Cardiac muscle cell (in vitro differentiated cells and primary cell): ENCODE measurements at regions not wholly inside any gene's neighbourhood (a gene's known extent, or its start where the extent isn't known, plus 50 kb on each side); places are given as distances from the start of the nearest gene placed in this dataset.

ENCODE experiments used
- DNase-seq, 2 donors: peaks; one replicate each; pipeline versions ENCODE4 v3.0.0 to v3.0.0-alpha.2; 2010 to 2017; ENCODE audit warnings: low read depth in 1 of 2, low spot score in 1 of 2
- H3K27ac ChIP-seq: fragments of 200-600 bp; sonication (generic); 2 replicates; pipeline ENCODE4 v1.5.1; 2016
- H3K27me3 ChIP-seq: fragments of 200-600 bp; sonication (generic); 2 replicates; pipeline ENCODE4 v1.6.0; 2016; ENCODE audit warnings: control low read depth
- H3K36me3 ChIP-seq: fragments of 200-600 bp; sonication (generic); 2 replicates; pipeline ENCODE4 v1.5.1; 2016; ENCODE audit warnings: control low read depth
- H3K4me1 ChIP-seq: fragments of 200-600 bp; sonication (generic); 2 replicates; pipeline ENCODE4 v1.8.1; 2017; ENCODE audit warnings: low read depth, mild to moderate bottlenecking, mixed run types
- H3K4me3 ChIP-seq: fragments of 200-600 bp; sonication (generic); 2 replicates; pipeline ENCODE4 v1.5.1; 2016; ENCODE audit warnings: mild to moderate bottlenecking
- H3K9me3 ChIP-seq: fragments of 200-600 bp; sonication (generic); 2 replicates; pipeline ENCODE4 v1.5.1; 2017; ENCODE audit warnings: low read depth, mild to moderate bottlenecking, control low read depth
- CTCF ChIP-seq: IDR thresholded peaks from 2 replicates; pipeline ENCODE4 v1.5.1; 2012; ENCODE audit warnings: low read depth, mild to moderate bottlenecking, low read length

GRCh38 chr5:103375350-103375749 lies 116.8 kb downstream of the MACIR start:
- TF ChIP-seq CTCF: no peak
- peak in 1 of 2 donors; percentile 60 for DNase-seq

GRCh38 chr5:103374473-103374963 lies 116.0 kb downstream of the MACIR start:
- Histone ChIP-seq H3K4me3 (no peak overlapping the region), H3K27ac (no peak overlapping the region), H3K36me3 (no peaks in the 10 kb centered on the region), H3K4me1 (peaks cover 14% of the 10 kb centered on the region), H3K27me3 (no peaks in the 10 kb centered on the region), H3K9me3 (no peaks in the 10 kb centered on the region)
- no peak for DNase-seq
- no peak for TF ChIP-seq CTCF

More at GRCh38 chr5:103375350-103375749, 116.8 kb downstream of the MACIR start:
- Histone ChIP-seq H3K27ac (no peak overlapping the region), H3K9me3 (no peaks in the 10 kb centered on the region), H3K4me3 (no peak overlapping the region), H3K27me3 (no peaks in the 10 kb centered on the region), H3K4me1 (peaks cover 11% of the 10 kb centered on the region), H3K36me3 (no peaks in the 10 kb centered on the region)

GRCh38 chr5:103373597-103374472 lies 115.3 kb downstream of the MACIR start:
- TF ChIP-seq CTCF: no peak
- no peaks in the 10 kb centered on the region for H3K36me3 ChIP-seq
- no peak overlapping the region for H3K4me3 ChIP-seq
- no peak overlapping the region for H3K27ac ChIP-seq
- DNase-seq: peak in 1 of 2 donors; percentile 33
- H3K9me3 ChIP-seq: no peaks in the 10 kb centered on the region
- peaks cover 21% of the 10 kb centered on the region for H3K4me1 ChIP-seq
- no peaks in the 10 kb centered on the region for H3K27me3 ChIP-seq

GRCh38 chr5:103371046-103371607 lies 112.6 kb downstream of the MACIR start:
- no peaks in the 10 kb centered on the region for H3K9me3 ChIP-seq
- no peaks in the 10 kb centered on the region for H3K27me3 ChIP-seq
- H3K36me3 ChIP-seq: no peaks in the 10 kb centered on the region
- no peak for TF ChIP-seq CTCF
- H3K4me1 ChIP-seq: peaks cover 22% of the 10 kb centered on the region
- no peak overlapping the region for H3K4me3 ChIP-seq
- DNase-seq: peak in 1 of 2 donors; percentile 29
- no peak overlapping the region for H3K27ac ChIP-seq

GRCh38 chr5:103369125-103370120 lies 110.9 kb downstream of the MACIR start:
- H3K27me3 ChIP-seq: no peaks in the 10 kb centered on the region
- H3K9me3 ChIP-seq: no peaks in the 10 kb centered on the region
- H3K36me3 ChIP-seq: no peaks in the 10 kb centered on the region
- H3K4me1 ChIP-seq: peaks cover 22% of the 10 kb centered on the region
- no peak overlapping the region for H3K27ac ChIP-seq
- DNase-seq: no peak
- no peak for TF ChIP-seq CTCF
- no peak overlapping the region for H3K4me3 ChIP-seq
